NCI-H524 treated with DMSO at 0.1 percent for 48 hours (cell line): ENCODE measurements at regions not wholly inside any gene's neighbourhood (a gene's known extent, or its start where the extent isn't known, plus 50 kb on each side); places are given as distances from the start of the nearest gene placed in this dataset.

Experiments
- DNase-seq: peaks from one replicate; lab custom pipeline; 2025; lab: John Stamatoyannopoulos, UW

- DNase-seq = no peak
Measured at GRCh38 chr3:31453430-31453829, 79.3 kb upstream of the STT3B start.

GRCh38 chr3:31455524-31455923 is 77.2 kb upstream of the STT3B start:
- DNase-seq = no peak

GRCh38 chr3:31456373-31456772 is 76.4 kb upstream of the STT3B start:
- DNase-seq = no peak

- DNase-seq = no peak
Measured at GRCh38 chr3:31461426-31461825, 71.3 kb upstream of the STT3B start.

GRCh38 chr3:31462050-31462569 is 70.6 kb upstream of the STT3B start:
- no peak for DNase-seq

- DNase-seq = no peak
Measured at GRCh38 chr3:31465999-31466398, 66.7 kb upstream of the STT3B start.

GRCh38 chr3:31466866-31467265 is 65.9 kb upstream of the STT3B start:
- DNase-seq = no peak

GRCh38 chr3:31468433-31468832 is 64.3 kb upstream of the STT3B start:
- DNase-seq = no peak

GRCh38 chr3:31469385-31469784 is 63.3 kb upstream of the STT3B start:
- no peak for DNase-seq

- DNase-seq = no peak
Measured at GRCh38 chr3:31472479-31473390, 60.0 kb upstream of the STT3B start.

- DNase-seq = no peak
Measured at GRCh38 chr3:31476209-31476608, 56.5 kb upstream of the STT3B start.

- DNase-seq = no peak
Measured at GRCh38 chr3:31479431-31479830, 53.3 kb upstream of the STT3B start.

GRCh38 chr3:31481697-31482096 is 51.0 kb upstream of the STT3B start:
- DNase-seq = no peak

GRCh38 chr3:31482493-31483200 is 50.1 kb upstream of the STT3B start:
- no peak for DNase-seq
